ENCODE measurements at regions not wholly inside any gene's neighbourhood (a gene's known extent, or its start where the extent isn't known, plus 50 kb on each side); places are given as distances from the start of the nearest gene placed in this dataset.
"Not testable (repeated sequence)": the region's sequence is repeated elsewhere in the genome, so short reads cannot be mapped to it uniquely, and the experiment has no call there.

GRCh38 chr1:172724765-172725613 is 66.1 kb downstream of the FASLG start:
- H3K4me3 ChIP-seq (replicated peaks; ENCODE audit: insufficient read depth, low read length), result no peak overlapping the region
- no peaks in the 10 kb centered on the region for H3K27me3 ChIP-seq (ENCODE audit: insufficient read depth, poor library complexity, severe bottlenecking)
- DNase-seq (ENCODE audit: low read depth in 1 of 2, low spot score in 1 of 2), result peak in 1 of 2 experiments; percentile 65
- peak overlapping the region; percentile 26 for H3K27ac ChIP-seq (replicated peaks)
- TF ChIP-seq SPI1 (IDR thresholded peaks at IDR 0.05; ENCODE audit: borderline replicate concordance, low read depth) (peak; percentile 37; the same call in 1 of the 2 replicates), POLR2AphosphoS5 (IDR thresholded peaks at IDR 0.05; ENCODE audit: low read depth) (no peak)

- TF ChIP-seq REST (IDR thresholded peaks at IDR 0.05; ENCODE audit: insufficient replicate concordance, low read depth) (no peak), SPI1 (IDR thresholded peaks at IDR 0.05; ENCODE audit: borderline replicate concordance, low read depth) (peak; percentile 32; the same call in 1 of the 2 replicates), POLR2AphosphoS5 (IDR thresholded peaks at IDR 0.05; ENCODE audit: low read depth) (no peak)
- H3K27me3 ChIP-seq (ENCODE audit: insufficient read depth, poor library complexity, severe bottlenecking), result no peaks in the 10 kb centered on the region
- peak; percentile 10 to 57 for DNase-seq (ENCODE audit: low read depth in 1 of 2, low spot score in 1 of 2)
- peak overlapping the region; percentile 58 for H3K27ac ChIP-seq (replicated peaks)
- H3K4me3 ChIP-seq (replicated peaks; ENCODE audit: insufficient read depth, low read length), result no peak overlapping the region
Measured at GRCh38 chr1:172726740-172727139, 67.8 kb downstream of the FASLG start.

- Histone ChIP-seq H3K4me3 (replicated peaks; ENCODE audit: insufficient read depth, low read length) (no peak overlapping the region), H3K27ac (replicated peaks) (no peak overlapping the region), H3K27me3 (ENCODE audit: insufficient read depth, poor library complexity, severe bottlenecking) (no peaks in the 10 kb centered on the region)
- DNase-seq (ENCODE audit: low read depth in 1 of 2, low spot score in 1 of 2), result no peak
- TF ChIP-seq POLR2AphosphoS5 (IDR thresholded peaks at IDR 0.05; ENCODE audit: low read depth), result no peak
- no peak for TF ChIP-seq GABPA (IDR thresholded peaks at IDR 0.05; ENCODE audit: low read depth)
- TF ChIP-seq SPI1 (IDR thresholded peaks at IDR 0.05; ENCODE audit: borderline replicate concordance, low read depth), result no peak
- TF ChIP-seq, protein P1, sequence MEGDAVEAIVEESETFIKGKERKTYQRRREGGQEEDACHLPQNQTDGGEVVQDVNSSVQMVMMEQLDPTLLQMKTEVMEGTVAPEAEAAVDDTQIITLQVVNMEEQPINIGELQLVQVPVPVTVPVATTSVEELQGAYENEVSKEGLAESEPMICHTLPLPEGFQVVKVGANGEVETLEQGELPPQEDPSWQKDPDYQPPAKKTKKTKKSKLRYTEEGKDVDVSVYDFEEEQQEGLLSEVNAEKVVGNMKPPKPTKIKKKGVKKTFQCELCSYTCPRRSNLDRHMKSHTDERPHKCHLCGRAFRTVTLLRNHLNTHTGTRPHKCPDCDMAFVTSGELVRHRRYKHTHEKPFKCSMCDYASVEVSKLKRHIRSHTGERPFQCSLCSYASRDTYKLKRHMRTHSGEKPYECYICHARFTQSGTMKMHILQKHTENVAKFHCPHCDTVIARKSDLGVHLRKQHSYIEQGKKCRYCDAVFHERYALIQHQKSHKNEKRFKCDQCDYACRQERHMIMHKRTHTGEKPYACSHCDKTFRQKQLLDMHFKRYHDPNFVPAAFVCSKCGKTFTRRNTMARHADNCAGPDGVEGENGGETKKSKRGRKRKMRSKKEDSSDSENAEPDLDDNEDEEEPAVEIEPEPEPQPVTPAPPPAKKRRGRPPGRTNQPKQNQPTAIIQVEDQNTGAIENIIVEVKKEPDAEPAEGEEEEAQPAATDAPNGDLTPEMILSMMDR (IDR thresholded peaks at IDR 0.05; ENCODE audit: insufficient read depth, low read length), result no peak
- TF ChIP-seq REST (IDR thresholded peaks at IDR 0.05; ENCODE audit: insufficient replicate concordance, low read depth), result no peak
Measured at GRCh38 chr1:172727275-172727857, 68.5 kb downstream of the FASLG start.

- Histone ChIP-seq H3K27ac (replicated peaks) (no peak overlapping the region), H3K27me3 (ENCODE audit: insufficient read depth, poor library complexity, severe bottlenecking) (no peaks in the 10 kb centered on the region), H3K4me3 (replicated peaks; ENCODE audit: insufficient read depth, low read length) (no peak overlapping the region)
- DNase-seq (ENCODE audit: low read depth in 1 of 2, low spot score in 1 of 2), result peak; percentile 54 to 68
- TF ChIP-seq, protein P1 (IDR thresholded peaks at IDR 0.05; ENCODE audit: insufficient read depth, low read length), result peak; percentile 71
- TF ChIP-seq SPI1 (IDR thresholded peaks at IDR 0.05; ENCODE audit: borderline replicate concordance, low read depth), result no peak
Measured at GRCh38 chr1:172727956-172728603, 69.2 kb downstream of the FASLG start.

- H3K4me3 ChIP-seq (replicated peaks; ENCODE audit: insufficient read depth, low read length); H3K27me3 ChIP-seq (ENCODE audit: insufficient read depth, poor library complexity, severe bottlenecking); DNase-seq (ENCODE audit: low read depth in 1 of 2, low spot score in 1 of 2); H3K27ac ChIP-seq (replicated peaks): not testable (repeated sequence)
Measured at GRCh38 chr1:172728705-172729104, 69.8 kb downstream of the FASLG start.
